DND-41 (cell line): ENCODE measurements at regions not wholly inside any gene's neighbourhood (a gene's known extent, or its start where the extent isn't known, plus 50 kb on each side); places are given as distances from the start of the nearest gene placed in this dataset.

Experiments
- ATAC-seq: fragments of 200-7000 bp; cut with Tn5 transposase; 3 replicates; pipeline ENCODE4 v1.9.1; 2021; ENCODE audit warnings: low read depth; ENCODE audit not compliant: insufficient read depth
- DNase-seq: peaks from one replicate; pipeline ENCODE4 v3.0.0-alpha.2; 2020
- H2AFZ ChIP-seq: 2 replicates; pipeline ENCODE4 v1.6.0; 2012; ENCODE audit warnings: low read depth, low read length
- H3K27ac ChIP-seq: 2 replicates; pipeline ENCODE4 v1.5.1; 2012; ENCODE audit warnings: low read length, inconsistent platforms
- H3K27me3 ChIP-seq: fragments of 200-600 bp; sonication (generic); 2 replicates; pipeline ENCODE4 v1.6.0; 2012; ENCODE audit warnings: low read length, mild to moderate bottlenecking, inconsistent platforms; ENCODE audit not compliant: insufficient read depth, poor library complexity
- H3K36me3 ChIP-seq: 2 replicates; pipeline ENCODE4 v1.5.1; 2012; ENCODE audit warnings: low read length, inconsistent platforms; ENCODE audit not compliant: insufficient read depth
- H3K4me1 ChIP-seq: 2 replicates; pipeline ENCODE4 v1.5.1; 2012; ENCODE audit warnings: mild to moderate bottlenecking, low read length; ENCODE audit not compliant: insufficient read depth
- H3K4me2 ChIP-seq: 2 replicates; pipeline ENCODE4 v1.6.0; 2012; ENCODE audit warnings: mild to moderate bottlenecking, moderate library complexity, low read length, inconsistent platforms; ENCODE audit not compliant: insufficient read depth
- H3K4me3 ChIP-seq, 2 experiments: fragments of 200-600 bp in 1 of 2; shearing (Covaris generic) in 1 of 2; 2 replicates each; pipeline ENCODE4 v1.5.1; 2012 to 2016; ENCODE audit warnings: inconsistent platforms in 2 of 2, low read length in 2 of 2, mild to moderate bottlenecking in 2 of 2, low read depth in 1 of 2, moderate library complexity in 1 of 2
- H3K79me2 ChIP-seq: 2 replicates; pipeline ENCODE4 v1.6.0; 2012; ENCODE audit warnings: low read length, inconsistent platforms; ENCODE audit not compliant: insufficient read depth
- H3K9ac ChIP-seq: 2 replicates; pipeline ENCODE4 v1.6.0; 2012; ENCODE audit warnings: low read depth, mild to moderate bottlenecking, inconsistent platforms, low read length, moderate library complexity
- H3K9me3 ChIP-seq: 2 replicates; pipeline ENCODE4 v1.5.1; 2012; ENCODE audit warnings: low read length, moderate library complexity, mild to moderate bottlenecking, inconsistent platforms; ENCODE audit not compliant: insufficient read depth, severe bottlenecking
- H4K20me1 ChIP-seq: 2 replicates; pipeline ENCODE4 v1.6.0; 2012; ENCODE audit warnings: low read length; ENCODE audit not compliant: insufficient read depth
- EZH2 ChIP-seq: IDR thresholded peaks from 3 replicates; pipeline ENCODE4 v1.6.1; 2012; ENCODE audit warnings: borderline replicate concordance, low read depth, mild to moderate bottlenecking, moderate library complexity, low read length, inconsistent platforms; ENCODE audit not compliant: severe bottlenecking
- TF ChIP-seq, protein P1 (sequence below): IDR thresholded peaks from 2 replicates; pipeline ENCODE4 v1.5.1; 2012; ENCODE audit warnings: borderline replicate concordance, low read length, moderate library complexity, mild to moderate bottlenecking; ENCODE audit not compliant: poor library complexity, severe bottlenecking; ENCODE audit errors: extremely low read depth

DNA sequence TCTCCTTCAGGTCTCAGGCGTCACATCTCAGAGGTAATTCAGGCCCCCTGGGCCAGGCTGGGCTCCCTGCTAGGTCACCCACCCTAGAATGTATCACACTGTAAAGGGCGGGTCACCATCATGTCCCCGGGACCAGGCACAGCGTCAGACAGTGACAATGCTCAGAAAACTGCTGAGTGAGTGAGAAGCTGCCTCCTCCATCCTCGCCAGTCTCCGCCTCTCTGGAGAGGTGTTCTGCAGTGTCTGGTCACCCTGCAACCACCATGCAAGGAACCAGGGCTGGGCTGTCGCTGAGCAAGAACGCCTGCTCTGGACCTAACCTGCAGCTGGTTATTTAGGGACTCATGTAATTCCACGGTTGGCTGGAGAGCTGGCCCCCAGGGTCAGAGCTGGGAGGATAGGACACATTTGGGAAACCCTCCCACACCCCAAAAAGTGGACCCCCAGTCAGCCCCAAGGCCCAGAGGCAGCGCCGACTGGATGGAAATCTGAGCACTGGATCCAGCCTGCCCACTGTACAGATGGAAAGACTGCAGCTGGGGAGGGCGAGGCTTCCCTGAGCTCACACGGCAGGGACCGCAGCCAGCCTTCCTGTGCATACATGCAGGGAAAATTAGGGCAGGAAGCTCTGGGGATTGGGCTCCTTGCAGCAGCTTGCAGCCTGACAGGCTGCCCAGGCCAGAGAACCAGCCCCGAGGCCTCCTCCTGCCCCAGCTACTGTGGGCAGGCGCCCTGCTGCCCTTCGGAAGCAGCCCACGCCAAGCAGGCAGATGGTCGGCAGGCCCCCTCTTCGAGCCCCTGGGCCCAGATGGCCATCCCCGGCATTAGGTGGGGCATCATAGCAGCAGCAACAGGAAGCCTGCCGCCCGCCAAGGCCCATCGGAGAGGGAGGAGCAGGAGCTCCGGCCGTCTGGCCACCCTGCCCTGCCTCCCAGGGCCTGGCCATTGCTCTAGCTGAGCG lies 105.4 kb upstream of the ZMIZ1 start:
- Histone ChIP-seq H3K4me2 (no peak overlapping the region), H3K36me3 (no peaks in the 10 kb centered on the region), H3K9ac (no peak overlapping the region), H3K27ac (no peak overlapping the region), H3K4me3 (no peak overlapping the region), H3K79me2 (no peaks in the 10 kb centered on the region), H3K9me3 (no peaks in the 10 kb centered on the region), H4K20me1 (no peaks in the 10 kb centered on the region), H3K27me3 (peaks cover 6% of the 10 kb centered on the region), H2AFZ (no peak overlapping the region), H3K4me1 (no peaks in the 10 kb centered on the region)
- DNase-seq = no peak
- TF ChIP-seq, protein P1, sequence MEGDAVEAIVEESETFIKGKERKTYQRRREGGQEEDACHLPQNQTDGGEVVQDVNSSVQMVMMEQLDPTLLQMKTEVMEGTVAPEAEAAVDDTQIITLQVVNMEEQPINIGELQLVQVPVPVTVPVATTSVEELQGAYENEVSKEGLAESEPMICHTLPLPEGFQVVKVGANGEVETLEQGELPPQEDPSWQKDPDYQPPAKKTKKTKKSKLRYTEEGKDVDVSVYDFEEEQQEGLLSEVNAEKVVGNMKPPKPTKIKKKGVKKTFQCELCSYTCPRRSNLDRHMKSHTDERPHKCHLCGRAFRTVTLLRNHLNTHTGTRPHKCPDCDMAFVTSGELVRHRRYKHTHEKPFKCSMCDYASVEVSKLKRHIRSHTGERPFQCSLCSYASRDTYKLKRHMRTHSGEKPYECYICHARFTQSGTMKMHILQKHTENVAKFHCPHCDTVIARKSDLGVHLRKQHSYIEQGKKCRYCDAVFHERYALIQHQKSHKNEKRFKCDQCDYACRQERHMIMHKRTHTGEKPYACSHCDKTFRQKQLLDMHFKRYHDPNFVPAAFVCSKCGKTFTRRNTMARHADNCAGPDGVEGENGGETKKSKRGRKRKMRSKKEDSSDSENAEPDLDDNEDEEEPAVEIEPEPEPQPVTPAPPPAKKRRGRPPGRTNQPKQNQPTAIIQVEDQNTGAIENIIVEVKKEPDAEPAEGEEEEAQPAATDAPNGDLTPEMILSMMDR = no peak
- TF ChIP-seq EZH2 = no peak
- no peak for ATAC-seq

DNA sequence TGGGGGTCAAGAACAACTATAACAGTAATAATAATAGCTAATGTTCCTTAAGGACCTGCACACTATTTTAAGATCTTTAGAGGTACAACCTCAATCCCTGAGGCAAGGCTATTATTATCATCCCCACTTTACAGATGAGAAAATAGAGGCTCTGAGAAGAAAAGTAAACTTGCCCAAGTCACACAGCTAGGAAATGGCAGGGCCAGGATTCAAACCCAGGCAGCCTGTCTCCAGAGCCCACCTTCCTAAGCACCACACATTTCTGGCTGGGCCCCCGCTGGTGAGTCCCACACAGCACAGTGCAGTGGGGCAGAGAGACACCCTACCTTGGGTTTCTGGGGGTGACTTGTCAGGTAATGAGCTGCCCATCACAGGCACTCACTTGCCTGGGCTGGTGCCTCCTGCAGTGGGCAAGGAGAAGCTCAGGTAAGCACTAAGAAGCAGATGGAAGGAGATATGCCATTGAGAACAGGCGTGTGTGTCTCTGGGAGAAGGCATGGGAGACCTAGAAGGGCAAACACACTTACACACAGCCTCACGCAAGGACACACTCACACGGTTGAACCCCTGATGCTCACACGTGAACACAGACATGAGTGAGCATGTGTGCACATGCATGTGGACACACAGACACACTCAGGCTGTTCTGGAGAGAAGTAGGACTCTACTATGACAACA lies 104.4 kb upstream of the ZMIZ1 start:
- DNase-seq = no peak
- no peak overlapping the region for H3K4me2 ChIP-seq
- no peaks in the 10 kb centered on the region for H3K79me2 ChIP-seq
- H3K27ac ChIP-seq = no peak overlapping the region
- H3K4me1 ChIP-seq = no peaks in the 10 kb centered on the region
- H3K9ac ChIP-seq = no peak overlapping the region
- no peak for ATAC-seq
- no peak for TF ChIP-seq EZH2
- TF ChIP-seq, protein P1 = no peak
- peaks cover 6% of the 10 kb centered on the region for H3K27me3 ChIP-seq
- no peaks in the 10 kb centered on the region for H3K36me3 ChIP-seq
- H2AFZ ChIP-seq = no peak overlapping the region
- H3K4me3 ChIP-seq = no peak overlapping the region
- no peaks in the 10 kb centered on the region for H3K9me3 ChIP-seq
- H4K20me1 ChIP-seq = no peaks in the 10 kb centered on the region

DNA sequence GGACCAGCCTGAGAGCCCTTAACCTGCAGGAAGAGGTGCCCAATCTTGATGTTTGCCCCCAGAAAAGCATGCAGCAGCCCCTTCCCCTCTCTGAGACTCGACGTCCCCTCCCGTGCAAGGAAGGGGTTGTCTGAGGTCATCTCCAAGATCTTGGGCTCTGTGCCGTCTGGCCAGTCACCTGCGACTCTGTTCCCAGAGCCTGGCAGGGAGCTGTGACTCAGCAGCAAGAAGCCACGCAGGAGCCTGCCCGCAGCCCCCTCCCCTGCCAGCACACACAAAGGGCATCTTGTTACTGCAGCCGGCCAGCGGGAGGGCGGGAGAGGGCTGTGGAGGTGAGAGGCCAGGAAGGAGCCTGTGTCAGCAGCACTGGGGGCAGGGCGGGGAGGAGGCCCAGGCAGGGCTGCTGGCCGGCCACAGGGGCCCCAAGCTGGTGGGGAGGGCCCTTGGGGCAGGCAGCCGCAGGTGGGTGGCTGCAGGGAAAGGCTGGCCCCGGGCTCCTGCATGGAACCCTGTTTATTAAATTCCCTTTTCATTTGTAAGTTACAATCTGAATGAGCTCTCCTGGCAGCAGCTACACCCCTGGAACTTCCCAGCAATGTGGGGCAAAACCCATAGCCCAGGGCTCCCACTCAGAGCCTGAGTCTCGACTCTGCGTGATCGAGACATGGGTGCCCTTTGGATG lies 103.7 kb upstream of the ZMIZ1 start:
- ATAC-seq (no peak), DNase-seq (no peak)
- TF ChIP-seq, protein P1 = no peak
- TF ChIP-seq EZH2 = no peak
- Histone ChIP-seq H3K9me3 (no peaks in the 10 kb centered on the region), H3K4me2 (no peak overlapping the region), H3K27me3 (peaks cover 6% of the 10 kb centered on the region), H4K20me1 (no peaks in the 10 kb centered on the region), H2AFZ (no peak overlapping the region), H3K4me3 (no peak overlapping the region), H3K9ac (no peak overlapping the region), H3K27ac (no peak overlapping the region), H3K79me2 (no peaks in the 10 kb centered on the region), H3K4me1 (no peaks in the 10 kb centered on the region), H3K36me3 (no peaks in the 10 kb centered on the region)
